Stimulated activated CD4-positive, alpha-beta T cell treated with anti-CD3 and anti-CD28 coated beads, Interleukin-1b, Interleukin-23, amount 100 ng/mL, for 24 hours (primary cell): ENCODE measurements at regions not wholly inside any gene's neighbourhood (a gene's known extent, or its start where the extent isn't known, plus 50 kb on each side); places are given as distances from the start of the nearest gene placed in this dataset.

Experiments
- DNase-seq, 4 experiments: peaks; one replicate each; pipeline ENCODE4 v3.0.0-alpha.2; 2020; ENCODE audit warnings: low read depth in 4 of 4, low spot score in 1 of 4

DNA sequence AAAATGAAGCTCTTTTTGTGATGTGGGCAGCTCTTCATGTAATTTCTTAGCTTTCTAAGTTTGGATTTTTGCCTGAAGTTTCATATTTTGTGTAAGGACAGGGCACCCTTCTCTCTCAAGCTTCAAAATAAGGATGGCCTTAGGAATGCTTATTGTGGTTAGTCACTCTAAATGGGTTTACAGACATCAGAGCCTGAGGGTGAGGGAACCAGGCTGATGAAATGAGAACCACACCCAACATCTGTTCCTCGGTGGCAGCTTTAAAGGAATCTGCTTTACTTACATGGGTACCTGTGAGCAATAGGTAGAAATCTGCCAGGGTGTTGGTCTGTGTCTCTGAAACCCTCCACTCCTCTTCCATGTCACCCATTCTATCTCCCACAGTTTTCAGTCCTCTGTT is 174.3 kb downstream of the EMX2 start:
- no peak for DNase-seq

- DNase-seq, result no peak
Measured at GRCh38 chr10:117718986-117719920, 176.7 kb downstream of the EMX2 start.

- DNase-seq, result no peak
Measured at GRCh38 chr10:117720931-117721835, 178.6 kb downstream of the EMX2 start.

DNA sequence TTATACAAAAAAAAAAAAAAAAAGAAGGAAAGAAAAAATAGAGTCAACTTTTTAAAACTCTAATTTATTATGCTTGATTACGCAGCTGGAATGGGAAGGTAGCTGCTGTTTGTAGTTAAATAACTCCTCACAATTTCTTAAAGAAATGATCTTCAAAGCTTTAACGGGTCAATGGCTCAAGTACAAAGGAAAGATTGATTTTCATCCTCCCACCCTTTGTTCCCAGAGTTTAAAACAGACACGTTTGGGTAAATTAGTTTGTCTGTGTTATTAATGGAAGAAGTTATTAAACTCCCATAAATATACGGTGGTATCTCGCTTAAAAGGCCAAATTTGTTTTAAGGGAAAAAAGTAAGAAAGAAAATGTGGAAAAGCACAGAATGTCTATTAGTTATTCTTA is 179.3 kb downstream of the EMX2 start:
- DNase-seq, result no peak

DNA sequence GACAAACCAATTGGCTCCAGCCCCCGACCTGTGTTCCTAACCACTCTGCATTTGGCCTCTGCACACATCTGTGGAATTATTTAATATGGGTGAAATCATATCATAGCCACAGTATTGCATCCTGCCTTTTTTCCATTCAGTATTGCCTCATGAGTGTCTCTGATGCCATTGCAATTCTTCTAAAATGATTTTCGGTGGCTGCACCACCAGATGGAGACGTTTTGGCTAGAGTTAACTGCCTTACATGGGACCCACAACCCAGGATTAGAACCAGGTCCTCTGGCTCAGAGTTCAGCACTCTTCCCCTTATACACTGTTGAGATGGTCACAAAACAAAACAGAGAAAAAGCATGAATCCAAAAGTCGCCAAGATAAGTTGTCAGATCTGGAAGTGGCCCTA is 180.8 kb downstream of the EMX2 start:
- DNase-seq, result no peak

DNA sequence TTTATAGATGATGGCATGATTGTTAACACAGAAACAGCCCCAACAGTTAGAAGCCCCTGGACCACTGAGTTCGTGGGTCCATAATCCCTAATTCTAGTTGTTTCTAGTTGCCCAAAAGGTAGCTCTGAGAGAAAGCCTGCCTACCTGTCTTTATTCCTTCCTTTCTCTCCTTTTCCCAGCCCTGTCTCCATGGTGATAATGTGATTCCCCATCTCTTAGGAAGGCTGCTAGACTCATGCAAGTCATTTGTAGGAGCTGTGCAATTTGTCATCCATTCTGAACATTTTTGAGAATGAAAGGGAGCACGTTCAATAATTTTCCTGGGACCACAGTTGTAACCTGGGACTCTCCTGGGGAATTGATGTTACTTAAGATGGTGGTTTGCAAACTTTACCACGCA is 183.4 kb downstream of the EMX2 start:
- no peak for DNase-seq

DNA sequence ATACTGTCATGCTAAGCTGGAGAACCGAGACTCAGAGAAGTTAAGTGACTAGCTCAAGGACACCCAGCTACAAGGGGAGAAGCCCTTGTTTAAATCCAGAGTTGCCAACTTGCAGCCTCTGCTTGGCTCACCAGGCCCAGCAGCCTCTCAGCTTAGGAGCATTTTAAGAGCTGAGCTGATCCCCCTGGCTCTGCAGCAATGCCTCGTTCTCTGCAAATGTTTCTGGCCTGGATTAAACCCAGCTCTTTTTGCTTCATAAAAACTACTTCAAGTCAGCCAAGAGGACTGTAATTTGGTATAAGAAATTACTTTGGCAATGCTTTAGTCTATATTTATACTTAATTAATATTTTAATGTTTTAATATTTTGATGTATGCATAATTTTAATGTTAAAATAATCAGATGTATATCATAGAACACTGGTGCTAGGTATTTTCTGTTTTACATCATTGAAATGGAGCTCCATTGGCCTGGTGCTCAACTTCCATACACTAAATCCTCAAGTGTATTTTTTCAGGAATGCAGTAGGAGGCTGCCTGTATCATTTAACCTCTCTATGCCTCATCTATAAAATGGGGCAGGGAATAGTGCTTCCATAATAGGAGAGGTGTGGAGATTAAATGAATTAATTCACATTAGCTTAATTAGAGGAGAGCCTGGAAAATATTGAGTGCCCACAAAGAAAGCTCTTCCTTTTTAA is 184.2 kb downstream of the EMX2 start:
- DNase-seq, result no peak

- DNase-seq, result no peak
Measured at GRCh38 chr10:117727421-117727820, 184.9 kb downstream of the EMX2 start.

DNA sequence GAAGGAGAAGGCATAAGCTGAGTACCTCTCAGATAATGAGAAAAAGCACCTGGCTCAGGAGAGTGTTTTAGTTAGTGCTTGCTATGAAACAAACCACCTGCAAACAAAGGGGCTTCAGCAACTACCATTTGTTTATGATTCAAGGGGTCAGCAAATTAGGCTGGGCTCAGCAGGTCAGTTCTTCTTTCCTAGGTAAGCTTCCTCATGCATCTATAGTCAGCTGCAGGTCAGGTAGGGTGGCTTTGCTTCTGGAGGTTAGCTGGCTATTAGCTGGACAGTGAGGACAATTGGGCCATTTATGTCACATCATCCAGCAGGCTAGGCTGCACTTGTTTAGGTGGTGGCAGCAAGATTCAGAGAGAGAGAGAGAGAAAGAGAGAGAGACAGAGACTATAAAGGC is 185.5 kb downstream of the EMX2 start:
- DNase-seq, result no peak

- no peak for DNase-seq
Measured at GRCh38 chr10:117729156-117729555, 186.6 kb downstream of the EMX2 start.

DNA sequence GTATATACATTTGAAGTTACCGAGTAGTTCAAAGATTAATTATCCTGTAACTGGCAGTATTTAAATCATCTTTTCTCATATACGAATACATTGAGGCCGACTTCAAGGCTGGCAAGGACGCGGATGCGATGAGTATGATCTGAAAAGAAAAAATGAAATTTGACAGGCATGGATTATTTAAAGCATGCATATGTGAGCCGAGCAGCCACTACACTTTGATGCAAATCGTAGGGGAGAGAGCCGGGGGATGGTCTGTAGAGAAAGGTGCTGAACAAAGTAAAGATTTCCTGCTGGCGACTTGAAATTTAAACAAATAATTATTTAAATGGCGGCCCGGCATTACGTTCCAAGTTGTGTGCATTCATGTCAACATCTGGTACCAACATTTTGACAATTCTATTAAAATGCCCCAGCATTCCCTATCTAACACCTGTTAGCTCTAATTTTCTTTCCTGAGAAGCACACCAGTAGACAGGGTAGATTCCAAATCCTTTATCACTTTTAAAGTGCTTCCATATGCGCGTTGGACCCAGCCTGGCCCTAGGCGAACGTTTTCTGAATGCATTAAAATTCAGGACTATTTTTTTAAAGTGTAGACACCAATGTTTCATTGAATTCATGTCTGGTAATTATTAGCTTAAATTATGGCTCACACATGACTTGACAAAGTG is 188.7 kb downstream of the EMX2 start:
- no peak for DNase-seq

- DNase-seq, result no peak
Measured at GRCh38 chr10:117734731-117735405, 192.3 kb downstream of the EMX2 start.

GRCh38 chr10:117736655-117737054 is 194.1 kb downstream of the EMX2 start:
- DNase-seq, result no peak

- DNase-seq, result no peak
Measured at GRCh38 chr10:117740088-117740487, 197.5 kb downstream of the EMX2 start.

GRCh38 chr10:117740691-117741222 is 198.2 kb downstream of the EMX2 start:
- no peak for DNase-seq

- DNase-seq, result no peak
Measured at GRCh38 chr10:117741524-117741923, 199.0 kb downstream of the EMX2 start.

DNA sequence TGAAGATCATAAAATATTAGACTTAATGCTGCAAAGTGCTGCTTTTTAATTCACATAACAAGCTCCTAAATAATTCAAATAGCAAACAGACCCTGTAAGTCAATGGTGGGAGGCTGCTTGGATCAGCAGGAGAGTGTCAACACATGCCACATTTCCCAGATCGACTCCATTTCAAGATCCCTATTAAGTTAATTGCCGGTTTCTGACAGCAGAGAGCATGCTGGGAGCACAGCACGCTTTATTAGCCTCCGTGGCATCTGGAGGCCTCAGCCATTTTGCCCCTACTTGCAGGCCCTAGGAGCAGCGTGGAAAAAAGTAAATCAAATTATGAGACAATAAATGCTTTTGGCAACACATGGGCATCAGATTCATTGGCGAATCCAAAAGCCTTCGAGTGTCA is 201.0 kb downstream of the EMX2 start:
- DNase-seq, result no peak

- no peak for DNase-seq
Measured at GRCh38 chr10:117745301-117745700, 202.8 kb downstream of the EMX2 start.

- no peak for DNase-seq
Measured at GRCh38 chr10:117746541-117747448, 204.2 kb downstream of the EMX2 start.
